ENCODE measurements at regions not wholly inside any gene's neighbourhood (a gene's known extent, or its start where the extent isn't known, plus 50 kb on each side); places are given as distances from the start of the nearest gene placed in this dataset.

DNA sequence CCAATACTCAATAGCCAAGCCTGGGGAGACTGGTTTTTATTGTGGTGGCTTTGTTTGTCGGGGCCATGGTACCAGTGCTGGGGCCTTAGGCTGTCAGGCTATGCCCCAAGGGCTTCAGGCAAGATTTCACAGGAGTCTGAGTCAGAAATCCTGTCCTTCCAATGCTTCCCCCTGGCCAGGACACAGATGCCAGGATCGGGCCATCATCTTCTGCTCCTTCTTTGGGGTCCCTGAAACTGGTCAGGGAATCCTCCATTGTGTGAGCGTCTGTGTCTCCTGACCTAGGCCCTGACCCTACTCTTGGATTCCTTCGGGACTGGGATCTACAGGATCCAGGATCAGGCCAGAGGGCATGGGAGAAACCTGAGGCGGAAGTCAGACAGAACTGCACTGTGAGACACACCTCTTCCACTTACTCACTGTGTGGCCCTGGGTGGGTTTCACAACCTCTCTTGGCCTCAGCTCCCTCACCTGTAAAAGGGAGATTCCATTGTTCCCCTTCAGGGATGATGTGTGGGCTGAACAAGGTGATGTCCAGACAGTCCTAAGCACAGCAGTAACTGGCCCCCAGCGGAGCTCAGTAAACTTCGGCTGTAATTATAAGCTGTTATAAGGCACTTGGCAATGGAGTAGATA, 292.7 kb downstream of the UACA start:
- TF ChIP-seq POLR2A (IDR thresholded peaks at IDR 0.05) (no peak), POLR2AphosphoS5 (IDR thresholded peaks at IDR 0.05) (no peak)

Data from stomach (tissue), 4 donors.